Thoracic aorta (tissue), 2 donors: ENCODE measurements at regions not wholly inside any gene's neighbourhood (a gene's known extent, or its start where the extent isn't known, plus 50 kb on each side); places are given as distances from the start of the nearest gene placed in this dataset.

ENCODE experiments used
- ATAC-seq: fragments of 150-250 bp; one replicate; pipeline ENCODE4 v1.8.0; 2017; ENCODE audit warnings: low read depth; ENCODE audit not compliant: insufficient number of reproducible peaks, low FRiP score
- DNase-seq: peaks from one replicate; pipeline ENCODE4 v3.0.0-alpha.2; 2020; ENCODE audit warnings: low spot score
- H3K27ac ChIP-seq, 2 donors: fragments of 200-600 bp; sonication (generic); 1 replicate in 1 of 2; 2 replicates in 1 of 2; pipeline ENCODE4 v1.5.1; 2016; ENCODE audit warnings: mild to moderate bottlenecking in 2 of 2, moderate library complexity in 2 of 2
- H3K27me3 ChIP-seq: fragments of 200-600 bp; sonication (generic); replicated peaks from 2 replicates; pipeline ENCODE4 v1.6.0; 2016; ENCODE audit warnings: mild to moderate bottlenecking; ENCODE audit not compliant: insufficient read depth
- H3K36me3 ChIP-seq: fragments of 200-600 bp; sonication (generic); one replicate; pipeline ENCODE4 v1.5.1; 2016
- H3K4me1 ChIP-seq, 2 donors: fragments of 200-600 bp; sonication (generic); 1 replicate in 1 of 2; 2 replicates in 1 of 2; pipeline versions ENCODE4 v1.5.1 to v1.6.0; 2016; ENCODE audit warnings: low read depth in 2 of 2, mild to moderate bottlenecking in 1 of 2; ENCODE audit not compliant: control insufficient read depth in 1 of 2
- H3K4me3 ChIP-seq: fragments of 200-600 bp; sonication (generic); 2 replicates; pipeline ENCODE4 v1.5.1; 2016; ENCODE audit warnings: mild to moderate bottlenecking
- H3K9me3 ChIP-seq: fragments of 200-600 bp; sonication (generic); 2 replicates; pipeline ENCODE4 v1.5.1; 2016
- TF ChIP-seq, protein P1 (sequence below): fragments of 200-600 bp; sonication (generic); IDR thresholded peaks from one replicate; pipeline ENCODE4 v1.5.1; 2019; ENCODE audit warnings: antibody characterized with exemption

DNA sequence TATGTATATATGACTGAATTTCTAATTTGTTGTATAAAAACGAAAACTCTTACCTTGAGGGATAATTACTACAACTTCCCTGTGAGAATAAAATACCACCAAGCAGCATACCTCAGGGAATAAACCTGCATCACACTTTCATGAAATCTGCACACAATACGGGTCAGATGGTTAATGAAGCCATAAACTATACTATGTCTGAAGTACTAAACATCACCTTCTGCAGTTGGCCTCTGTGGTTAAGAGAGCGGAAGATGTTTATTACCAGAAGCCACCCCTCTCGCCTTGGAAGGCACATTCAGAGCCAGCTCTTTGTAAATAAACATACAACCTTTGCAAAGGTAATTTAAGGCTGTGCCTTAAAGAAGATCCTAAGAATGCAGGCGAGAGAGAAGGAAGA, 462.1 kb upstream of the NR2F2 start:
- no peak for ATAC-seq
- DNase-seq, result no peak
- Histone ChIP-seq H3K27me3 (no peaks in the 10 kb centered on the region), H3K4me1 (peaks cover 0 to 4% of the 10 kb centered on the region in 2 donors), H3K9me3 (no peaks in the 10 kb centered on the region), H3K36me3 (no peaks in the 10 kb centered on the region), H3K27ac (no peak overlapping the region), H3K4me3 (no peak overlapping the region)
- TF ChIP-seq, protein P1, sequence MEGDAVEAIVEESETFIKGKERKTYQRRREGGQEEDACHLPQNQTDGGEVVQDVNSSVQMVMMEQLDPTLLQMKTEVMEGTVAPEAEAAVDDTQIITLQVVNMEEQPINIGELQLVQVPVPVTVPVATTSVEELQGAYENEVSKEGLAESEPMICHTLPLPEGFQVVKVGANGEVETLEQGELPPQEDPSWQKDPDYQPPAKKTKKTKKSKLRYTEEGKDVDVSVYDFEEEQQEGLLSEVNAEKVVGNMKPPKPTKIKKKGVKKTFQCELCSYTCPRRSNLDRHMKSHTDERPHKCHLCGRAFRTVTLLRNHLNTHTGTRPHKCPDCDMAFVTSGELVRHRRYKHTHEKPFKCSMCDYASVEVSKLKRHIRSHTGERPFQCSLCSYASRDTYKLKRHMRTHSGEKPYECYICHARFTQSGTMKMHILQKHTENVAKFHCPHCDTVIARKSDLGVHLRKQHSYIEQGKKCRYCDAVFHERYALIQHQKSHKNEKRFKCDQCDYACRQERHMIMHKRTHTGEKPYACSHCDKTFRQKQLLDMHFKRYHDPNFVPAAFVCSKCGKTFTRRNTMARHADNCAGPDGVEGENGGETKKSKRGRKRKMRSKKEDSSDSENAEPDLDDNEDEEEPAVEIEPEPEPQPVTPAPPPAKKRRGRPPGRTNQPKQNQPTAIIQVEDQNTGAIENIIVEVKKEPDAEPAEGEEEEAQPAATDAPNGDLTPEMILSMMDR, result no peak

DNA sequence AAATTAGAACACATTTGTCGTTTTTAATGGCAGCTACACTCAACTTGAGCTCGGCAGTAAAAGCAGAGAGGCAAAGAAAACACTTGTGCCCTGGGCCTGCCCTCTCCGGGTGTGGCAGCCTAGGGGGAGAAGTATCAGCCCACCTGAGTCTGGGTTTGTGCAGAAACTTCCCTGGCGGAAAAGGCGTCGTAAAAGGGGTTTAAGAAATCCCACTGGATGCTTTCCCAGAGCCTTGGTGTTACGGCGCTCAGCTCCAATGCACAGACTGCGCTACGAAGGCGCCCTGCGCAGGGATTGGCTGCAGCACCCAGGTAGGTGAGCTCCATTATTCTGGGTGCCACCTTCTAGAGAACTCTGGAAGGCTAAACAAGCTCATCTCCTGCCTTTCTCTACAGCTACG, 461.5 kb upstream of the NR2F2 start:
- Histone ChIP-seq H3K27ac (no peak overlapping the region), H3K36me3 (no peaks in the 10 kb centered on the region), H3K4me1 (peaks cover 0 to 8% of the 10 kb centered on the region in 2 donors), H3K4me3 (no peak overlapping the region), H3K27me3 (no peaks in the 10 kb centered on the region), H3K9me3 (no peaks in the 10 kb centered on the region)
- no peak for ATAC-seq
- DNase-seq, result no peak
- TF ChIP-seq, protein P1, result no peak

DNA sequence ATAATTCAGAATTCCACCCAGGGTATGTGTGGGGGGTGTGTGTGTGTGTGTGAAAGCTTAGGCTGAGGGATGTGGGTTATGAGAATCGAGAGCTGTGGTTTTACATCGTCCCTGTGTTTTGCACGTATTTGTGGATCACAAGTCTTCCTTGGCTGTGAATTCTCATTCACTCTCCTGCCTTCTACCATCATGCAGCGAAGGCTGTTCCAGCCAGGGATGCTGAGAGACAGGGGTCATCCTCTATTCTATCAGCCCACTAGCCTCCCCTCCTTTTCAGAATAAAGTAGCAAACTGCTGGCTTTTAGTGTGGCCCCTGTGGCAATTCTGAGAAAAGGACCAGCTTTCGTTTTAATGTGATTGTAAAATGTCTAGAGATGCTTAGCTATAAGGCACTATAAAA, 460.6 kb upstream of the NR2F2 start:
- no peak for ATAC-seq
- Histone ChIP-seq H3K4me3 (no peak overlapping the region), H3K4me1 (peaks cover 0 to 18% of the 10 kb centered on the region in 2 donors), H3K9me3 (no peaks in the 10 kb centered on the region), H3K27me3 (no peaks in the 10 kb centered on the region), H3K36me3 (no peaks in the 10 kb centered on the region), H3K27ac (no peak overlapping the region)
- TF ChIP-seq, protein P1, result no peak
- no peak for DNase-seq

DNA sequence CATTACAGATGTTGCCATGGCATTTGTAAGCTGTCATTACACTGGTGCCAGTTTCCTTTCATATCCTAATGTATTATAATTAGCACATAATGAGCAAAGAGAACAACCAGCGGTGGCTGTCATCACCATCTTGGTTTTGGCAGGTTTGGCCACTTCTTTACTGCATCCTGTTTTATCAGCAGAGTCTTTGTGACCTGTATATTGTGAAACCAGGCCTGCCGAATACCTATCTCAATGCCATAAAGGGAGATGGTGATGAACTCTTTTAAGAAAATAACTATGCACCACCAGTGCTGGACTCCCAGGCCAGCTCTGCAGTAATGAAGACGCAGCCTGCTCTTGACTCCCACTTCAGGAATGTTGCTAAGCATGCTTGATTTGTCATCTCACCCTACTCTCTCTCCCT, 458.1 kb upstream of the NR2F2 start:
- Histone ChIP-seq H3K9me3 (no peaks in the 10 kb centered on the region), H3K27ac (no peak overlapping the region), H3K4me1 (peaks cover 0 to 24% of the 10 kb centered on the region in 2 donors), H3K27me3 (no peaks in the 10 kb centered on the region), H3K4me3 (no peak overlapping the region), H3K36me3 (no peaks in the 10 kb centered on the region)
- no peak for DNase-seq
- no peak for ATAC-seq
- TF ChIP-seq, protein P1, result no peak

DNA sequence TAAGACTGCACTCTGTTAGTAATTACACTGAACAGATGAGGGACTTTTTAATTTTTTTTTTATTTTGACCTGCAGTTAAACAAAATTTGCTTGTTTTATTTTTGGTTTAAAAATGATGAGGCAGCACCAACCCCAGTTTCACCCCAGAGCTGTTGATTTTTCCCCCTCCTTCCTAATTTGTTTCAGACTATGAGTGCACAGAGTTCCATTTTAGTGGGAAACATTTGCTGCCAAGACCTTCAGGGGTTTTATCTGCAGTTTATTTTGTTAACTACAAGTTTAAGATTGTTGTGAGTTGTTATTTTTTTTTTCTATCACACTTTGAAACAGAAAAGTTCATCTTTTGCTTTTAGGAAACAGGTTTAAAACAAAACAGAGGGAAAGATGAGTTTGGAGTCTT, 455.9 kb upstream of the NR2F2 start:
- DNase-seq (no peak), ATAC-seq (no peak)
- no peak overlapping the region for H3K4me3 ChIP-seq
- TF ChIP-seq, protein P1, result no peak
- H3K27me3 ChIP-seq, result no peaks in the 10 kb centered on the region
- no peaks in the 10 kb centered on the region for H3K36me3 ChIP-seq
- peak overlapping the region; percentile 59 to 64 for H3K27ac ChIP-seq
- H3K4me1 ChIP-seq, result peaks cover 0 to 20% of the 10 kb centered on the region in 2 donors
- no peaks in the 10 kb centered on the region for H3K9me3 ChIP-seq
